RWPE1 (cell line): ENCODE measurements at regions not wholly inside any gene's neighbourhood (a gene's known extent, or its start where the extent isn't known, plus 50 kb on each side); places are given as distances from the start of the nearest gene placed in this dataset.
"Not testable (repeated sequence)": the region's sequence is repeated elsewhere in the genome, so short reads cannot be mapped to it uniquely, and the experiment has no call there.

Experiments used
- CTCF ChIA-PET: fragments of 350-600 bp; sonication (Branson Sonifier 250); formaldehyde crosslinking; extraction: SDS; loops from one replicate; lab custom pipeline; 2021; lab: Yijun Ruan, JAX
- POLR2A ChIA-PET: fragments of 400-600 bp; formaldehyde crosslinking; extraction: SDS; loops from one replicate; lab custom pipeline; 2020; ENCODE audit warnings: antibody characterized with exemption; ENCODE audit not compliant: low non-redundant PET; lab: Yijun Ruan, JAX
- DNase-seq: peaks from one replicate; pipeline ENCODE4 v3.0.0; 2012; ENCODE audit warnings: low spot score
- H3K27ac ChIP-seq: fragments of 450-650 bp; 2 replicates; pipeline ENCODE4 v1.5.1; 2017
- TF ChIP-seq, protein P1 (sequence below): fragments of 450-650 bp; conservative IDR thresholded peaks from 2 replicates; pipeline ENCODE4 v1.5.1; 2017; ENCODE audit warnings: low read depth, mild to moderate bottlenecking

DNA sequence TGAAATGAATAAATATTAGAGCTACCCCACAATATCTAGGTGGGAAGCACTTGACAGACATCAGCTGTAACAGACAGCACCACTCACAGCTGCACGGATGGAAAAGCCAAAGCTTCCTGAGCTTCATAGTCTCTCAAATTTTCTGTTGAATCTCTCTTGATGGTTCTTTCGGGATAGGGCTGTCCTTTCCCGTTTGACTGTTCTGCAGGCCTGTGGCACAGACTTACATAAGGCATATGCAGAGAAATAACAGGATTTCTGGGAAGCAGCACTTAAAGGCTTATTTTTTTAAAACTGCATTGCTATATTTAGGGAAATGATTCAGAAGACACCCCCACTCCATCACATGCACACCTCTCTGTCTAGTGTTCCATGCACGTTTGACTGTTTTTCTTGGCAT lies 77.5 kb downstream of the ZNF648 start:
- POLR2A ChIA-PET = no interaction called here
- DNase-seq = no peak
- no peak overlapping the region for H3K27ac ChIP-seq
- TF ChIP-seq, protein P1, sequence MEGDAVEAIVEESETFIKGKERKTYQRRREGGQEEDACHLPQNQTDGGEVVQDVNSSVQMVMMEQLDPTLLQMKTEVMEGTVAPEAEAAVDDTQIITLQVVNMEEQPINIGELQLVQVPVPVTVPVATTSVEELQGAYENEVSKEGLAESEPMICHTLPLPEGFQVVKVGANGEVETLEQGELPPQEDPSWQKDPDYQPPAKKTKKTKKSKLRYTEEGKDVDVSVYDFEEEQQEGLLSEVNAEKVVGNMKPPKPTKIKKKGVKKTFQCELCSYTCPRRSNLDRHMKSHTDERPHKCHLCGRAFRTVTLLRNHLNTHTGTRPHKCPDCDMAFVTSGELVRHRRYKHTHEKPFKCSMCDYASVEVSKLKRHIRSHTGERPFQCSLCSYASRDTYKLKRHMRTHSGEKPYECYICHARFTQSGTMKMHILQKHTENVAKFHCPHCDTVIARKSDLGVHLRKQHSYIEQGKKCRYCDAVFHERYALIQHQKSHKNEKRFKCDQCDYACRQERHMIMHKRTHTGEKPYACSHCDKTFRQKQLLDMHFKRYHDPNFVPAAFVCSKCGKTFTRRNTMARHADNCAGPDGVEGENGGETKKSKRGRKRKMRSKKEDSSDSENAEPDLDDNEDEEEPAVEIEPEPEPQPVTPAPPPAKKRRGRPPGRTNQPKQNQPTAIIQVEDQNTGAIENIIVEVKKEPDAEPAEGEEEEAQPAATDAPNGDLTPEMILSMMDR = no peak
- CTCF ChIA-PET = no interaction called here

DNA sequence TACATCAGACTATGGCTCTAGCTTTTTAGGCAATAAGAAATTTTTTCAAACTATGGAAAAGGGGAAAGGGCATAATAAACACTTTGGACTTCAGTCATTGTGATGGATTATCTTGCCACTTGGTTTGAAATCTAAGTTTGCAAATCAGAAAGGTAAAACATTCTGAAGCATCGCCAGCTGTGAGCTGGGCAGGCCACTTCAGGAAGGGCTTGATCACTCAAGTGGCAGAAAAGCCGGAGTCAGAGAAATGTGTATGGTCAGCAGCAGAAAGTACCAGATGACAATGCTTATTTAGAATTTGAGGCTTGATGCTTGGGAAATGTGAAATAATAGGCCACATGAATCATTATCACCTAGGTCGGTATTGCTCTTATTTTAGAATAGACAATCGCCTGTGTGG lies 79.7 kb downstream of the ZNF648 start:
- TF ChIP-seq, protein P1 = no peak
- POLR2A ChIA-PET = no interaction called here
- CTCF ChIA-PET = interaction anchor here (0.6 kb wide), 3 partner anchors 9 to 666 kb away, joined by 3 read pairs; no protein-coding TSS in a partner anchor
- H3K27ac ChIP-seq = no peak overlapping the region
- DNase-seq = no peak

DNA sequence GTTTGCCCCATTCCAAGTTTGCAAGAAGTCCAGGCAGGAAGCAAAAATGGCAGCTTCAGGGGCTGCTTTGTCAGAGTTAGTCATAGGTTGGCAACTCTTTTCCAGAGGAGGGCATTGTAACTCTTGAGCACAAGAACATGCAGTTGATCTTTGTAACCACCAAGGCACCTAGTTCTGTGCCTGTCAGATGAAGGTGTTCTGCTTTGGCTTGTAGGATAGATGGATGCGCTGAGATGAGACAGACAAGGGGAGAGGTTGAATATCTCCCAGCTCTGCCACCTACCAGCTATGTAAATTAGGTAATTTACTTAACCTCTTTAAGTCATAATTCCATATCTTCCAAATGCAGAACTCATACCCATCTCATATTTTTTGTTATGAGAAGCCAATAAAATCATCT lies 89.3 kb downstream of the ZNF648 start:
- ChIA-PET CTCF (interaction anchor here (0.5 kb wide), 1 partner anchor 72 kb away, joined by 3 read pairs; no protein-coding TSS in a partner anchor), POLR2A (no interaction called here)
- TF ChIP-seq, protein P1 = no peak
- H3K27ac ChIP-seq = no peak overlapping the region
- DNase-seq = no peak

DNA sequence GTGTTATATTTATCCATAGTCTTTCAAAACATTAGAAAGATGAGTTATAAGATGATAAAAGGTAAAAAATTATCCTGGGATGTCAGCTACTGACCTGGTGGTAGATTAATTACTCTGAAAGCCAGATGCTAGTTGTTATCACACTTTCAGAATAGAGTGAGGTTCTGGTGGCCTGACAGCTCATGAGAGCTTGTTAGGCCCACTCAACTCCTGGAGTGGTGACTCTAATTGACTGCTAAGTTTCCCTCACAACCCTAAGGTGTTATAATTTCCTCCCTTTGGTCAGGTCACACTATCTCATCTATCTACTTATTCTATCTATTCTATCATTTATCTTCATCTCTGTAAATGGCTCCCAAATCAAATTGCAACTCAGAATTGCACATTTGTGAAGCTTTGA lies 90.1 kb downstream of the ZNF648 start:
- H3K27ac ChIP-seq = no peak overlapping the region
- POLR2A ChIA-PET = no interaction called here
- DNase-seq = no peak
- CTCF ChIA-PET = interaction anchor here (1.2 kb wide), 1 partner anchor 99 kb away, joined by 4 read pairs; no protein-coding TSS in a partner anchor
- TF ChIP-seq, protein P1 = no peak

DNA sequence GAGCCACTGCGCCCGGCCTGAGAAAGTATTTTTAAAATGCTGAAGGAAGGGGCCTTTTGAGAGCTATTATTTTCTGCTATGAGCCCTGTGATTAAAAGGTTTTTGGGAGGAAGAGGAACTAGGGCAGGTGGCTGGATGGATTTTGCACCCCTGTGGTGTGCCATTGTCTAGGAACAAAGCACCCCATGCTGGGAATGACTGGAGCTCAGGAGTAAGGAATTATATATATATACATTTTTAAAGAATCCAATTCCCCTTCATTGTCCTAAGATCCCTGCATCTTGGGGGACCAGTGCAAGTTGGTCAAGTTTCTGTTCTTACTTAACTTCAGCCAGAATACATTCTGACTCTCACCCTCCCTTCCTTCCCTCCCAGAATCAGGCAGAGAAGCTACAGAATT lies 91.6 kb downstream of the ZNF648 start:
- no peak for DNase-seq
- TF ChIP-seq, protein P1 = no peak
- no peak overlapping the region for H3K27ac ChIP-seq
- ChIA-PET POLR2A (no interaction called here), CTCF (interaction anchor here (0.6 kb wide), 1 partner anchor 107 kb away, joined by 4 read pairs; no protein-coding TSS in a partner anchor)

DNA sequence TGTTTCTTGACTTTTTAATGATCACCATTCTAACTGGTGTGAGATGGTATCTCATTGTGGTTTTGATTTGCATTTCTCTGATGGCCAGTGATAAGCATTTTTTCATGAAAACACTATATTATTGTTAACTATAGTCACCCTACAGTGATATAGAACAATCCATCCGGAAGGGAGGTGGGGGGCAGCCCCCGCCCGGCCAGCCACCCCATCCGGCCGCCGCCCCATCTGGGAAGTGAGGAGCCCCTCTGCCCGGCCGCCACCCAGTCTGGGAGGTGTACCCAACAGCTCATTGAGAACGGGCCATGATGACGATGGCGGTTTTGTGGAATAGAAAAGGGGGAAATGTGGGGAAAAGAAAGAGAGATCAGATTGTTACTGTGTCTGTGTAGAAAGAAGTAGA lies 106.8 kb downstream of the ZNF648 start:
- CTCF ChIA-PET, DNase-seq, POLR2A ChIA-PET, H3K27ac ChIP-seq: not testable (repeated sequence)

DNA sequence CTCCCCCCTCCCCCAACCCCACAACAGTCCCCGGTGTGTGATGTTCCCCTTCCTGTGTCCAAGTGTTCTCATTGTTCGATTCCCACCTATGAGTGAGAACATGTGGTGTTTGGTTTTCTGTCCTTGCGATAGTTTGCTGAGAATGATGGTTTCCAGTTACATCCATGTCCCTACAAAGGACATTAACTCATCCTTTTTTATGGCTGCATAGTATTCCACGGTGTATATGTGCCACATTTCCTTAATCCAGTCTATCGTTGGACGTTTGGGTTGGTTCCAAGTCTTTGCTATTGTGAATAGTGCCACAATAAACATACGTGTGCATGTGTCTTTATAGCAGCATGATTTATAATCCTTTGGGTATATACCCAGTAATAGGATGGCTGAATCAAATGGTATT lies 107.3 kb downstream of the ZNF648 start:
- CTCF ChIA-PET, POLR2A ChIA-PET, H3K27ac ChIP-seq, DNase-seq: not testable (repeated sequence)

DNA sequence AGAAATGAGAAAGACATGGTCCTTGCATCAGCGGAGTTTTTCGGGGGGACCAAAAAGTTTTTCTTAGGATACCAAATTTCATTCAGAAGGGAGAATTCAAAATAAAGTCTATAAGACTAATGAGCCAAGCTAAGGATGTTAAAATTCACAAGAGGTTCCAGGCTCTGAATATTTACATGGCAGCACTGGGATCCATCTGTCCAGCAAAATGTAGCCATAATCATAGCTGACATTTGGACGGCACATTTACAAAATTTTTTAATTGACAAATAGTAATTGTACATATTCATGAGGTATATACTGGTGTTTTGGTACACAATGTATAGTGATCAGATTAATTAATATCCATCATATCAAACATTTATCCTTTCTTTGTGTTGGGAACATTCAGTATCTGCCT lies 107.9 kb downstream of the ZNF648 start:
- CTCF ChIA-PET = no interaction called here
- POLR2A ChIA-PET = no interaction called here
- H3K27ac ChIP-seq = no peak overlapping the region
- no peak for DNase-seq
- TF ChIP-seq, protein P1 = no peak
